NCI-H345 treated with DMSO at 0.1 percent for 48 hours (cell line): ENCODE measurements at regions not wholly inside any gene's neighbourhood (a gene's known extent, or its start where the extent isn't known, plus 50 kb on each side); places are given as distances from the start of the nearest gene placed in this dataset.

Source experiments
- DNase-seq: peaks from one replicate; lab custom pipeline; 2025; ENCODE audit not compliant: unreplicated experiment; lab: John Stamatoyannopoulos, UW

- DNase-seq: no peak
Measured at GRCh38 chr19:30609656-30610270, 237.6 kb downstream of the ZNF536 start.

GRCh38 chr19:30608471-30608870 is 236.3 kb downstream of the ZNF536 start:
- DNase-seq: no peak
